ENCODE measurements at regions not wholly inside any gene's neighbourhood (a gene's known extent, or its start where the extent isn't known, plus 50 kb on each side); places are given as distances from the start of the nearest gene placed in this dataset.
A peak's percentile ranks its signal among the peaks of the same experiment; 100 is the strongest.

DNA sequence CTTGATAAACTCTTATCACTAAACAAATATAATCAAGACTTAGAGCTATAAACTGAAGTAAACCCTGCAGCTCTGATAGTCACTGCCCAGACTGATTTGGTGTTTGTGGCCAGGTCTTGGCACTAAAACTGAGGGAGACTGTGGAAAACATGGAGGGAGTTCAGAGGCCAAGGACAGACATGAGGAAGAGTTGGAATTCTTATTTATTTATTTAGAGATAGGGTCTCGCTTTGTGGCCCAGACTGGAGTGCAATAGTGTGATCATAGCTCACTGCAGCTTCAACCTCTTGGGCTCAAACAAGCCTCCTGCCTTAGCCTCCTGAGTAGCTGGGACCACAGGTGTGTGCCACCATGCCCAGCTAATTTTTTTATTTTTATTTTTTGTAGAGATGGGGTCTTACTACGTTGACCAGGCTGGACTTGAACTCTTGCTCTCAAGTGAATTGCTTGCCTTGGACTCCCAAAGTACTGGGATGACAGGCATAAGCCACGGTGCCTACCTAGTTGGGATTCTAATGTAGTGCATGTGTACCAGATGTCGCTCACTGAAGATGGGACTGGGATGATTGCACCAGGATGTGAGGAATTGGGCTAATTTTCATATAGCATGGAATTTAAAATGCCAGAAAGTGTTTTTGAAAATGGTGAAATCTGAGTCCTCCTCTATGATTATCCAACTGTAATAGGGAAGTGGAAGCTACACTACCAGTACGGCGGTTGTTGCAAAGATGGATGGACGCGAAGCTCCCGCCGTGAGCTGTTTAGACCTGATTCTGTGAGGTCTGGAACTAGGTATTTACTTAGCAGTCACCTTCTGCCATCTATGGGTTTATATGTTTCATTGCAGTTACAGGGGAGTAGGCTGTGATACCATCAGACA lies 52.7 kb upstream of the CTLA4 start (continued):
- TF ChIP-seq, protein P1, sequence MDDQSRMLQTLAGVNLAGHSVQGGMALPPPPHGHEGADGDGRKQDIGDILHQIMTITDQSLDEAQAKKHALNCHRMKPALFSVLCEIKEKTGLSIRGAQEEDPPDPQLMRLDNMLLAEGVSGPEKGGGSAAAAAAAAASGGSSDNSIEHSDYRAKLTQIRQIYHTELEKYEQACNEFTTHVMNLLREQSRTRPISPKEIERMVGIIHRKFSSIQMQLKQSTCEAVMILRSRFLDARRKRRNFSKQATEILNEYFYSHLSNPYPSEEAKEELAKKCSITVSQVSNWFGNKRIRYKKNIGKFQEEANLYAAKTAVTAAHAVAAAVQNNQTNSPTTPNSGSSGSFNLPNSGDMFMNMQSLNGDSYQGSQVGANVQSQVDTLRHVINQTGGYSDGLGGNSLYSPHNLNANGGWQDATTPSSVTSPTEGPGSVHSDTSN (CRISPR knock-in tag; IDR thresholded peaks at IDR 0.05; ENCODE audit: borderline replicate concordance): no peak
- TF ChIP-seq, protein P2, sequence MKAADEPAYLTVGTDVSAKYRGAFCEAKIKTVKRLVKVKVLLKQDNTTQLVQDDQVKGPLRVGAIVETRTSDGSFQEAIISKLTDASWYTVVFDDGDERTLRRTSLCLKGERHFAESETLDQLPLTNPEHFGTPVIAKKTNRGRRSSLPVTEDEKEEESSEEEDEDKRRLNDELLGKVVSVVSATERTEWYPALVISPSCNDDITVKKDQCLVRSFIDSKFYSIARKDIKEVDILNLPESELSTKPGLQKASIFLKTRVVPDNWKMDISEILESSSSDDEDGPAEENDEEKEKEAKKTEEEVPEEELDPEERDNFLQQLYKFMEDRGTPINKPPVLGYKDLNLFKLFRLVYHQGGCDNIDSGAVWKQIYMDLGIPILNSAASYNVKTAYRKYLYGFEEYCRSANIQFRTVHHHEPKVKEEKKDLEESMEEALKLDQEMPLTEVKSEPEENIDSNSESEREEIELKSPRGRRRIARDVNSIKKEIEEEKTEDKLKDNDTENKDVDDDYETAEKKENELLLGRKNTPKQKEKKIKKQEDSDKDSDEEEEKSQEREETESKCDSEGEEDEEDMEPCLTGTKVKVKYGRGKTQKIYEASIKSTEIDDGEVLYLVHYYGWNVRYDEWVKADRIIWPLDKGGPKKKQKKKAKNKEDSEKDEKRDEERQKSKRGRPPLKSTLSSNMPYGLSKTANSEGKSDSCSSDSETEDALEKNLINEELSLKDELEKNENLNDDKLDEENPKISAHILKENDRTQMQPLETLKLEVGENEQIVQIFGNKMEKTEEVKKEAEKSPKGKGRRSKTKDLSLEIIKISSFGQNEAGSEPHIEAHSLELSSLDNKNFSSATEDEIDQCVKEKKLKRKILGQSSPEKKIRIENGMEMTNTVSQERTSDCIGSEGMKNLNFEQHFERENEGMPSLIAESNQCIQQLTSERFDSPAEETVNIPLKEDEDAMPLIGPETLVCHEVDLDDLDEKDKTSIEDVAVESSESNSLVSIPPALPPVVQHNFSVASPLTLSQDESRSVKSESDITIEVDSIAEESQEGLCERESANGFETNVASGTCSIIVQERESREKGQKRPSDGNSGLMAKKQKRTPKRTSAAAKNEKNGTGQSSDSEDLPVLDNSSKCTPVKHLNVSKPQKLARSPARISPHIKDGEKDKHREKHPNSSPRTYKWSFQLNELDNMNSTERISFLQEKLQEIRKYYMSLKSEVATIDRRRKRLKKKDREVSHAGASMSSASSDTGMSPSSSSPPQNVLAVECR (CRISPR knock-in tag; IDR thresholded peaks at IDR 0.05; ENCODE audit: borderline replicate concordance): 0 out of 2 replicates have a peak, but pooled peaks have one; percentile 35
- TF ChIP-seq, protein P3, sequence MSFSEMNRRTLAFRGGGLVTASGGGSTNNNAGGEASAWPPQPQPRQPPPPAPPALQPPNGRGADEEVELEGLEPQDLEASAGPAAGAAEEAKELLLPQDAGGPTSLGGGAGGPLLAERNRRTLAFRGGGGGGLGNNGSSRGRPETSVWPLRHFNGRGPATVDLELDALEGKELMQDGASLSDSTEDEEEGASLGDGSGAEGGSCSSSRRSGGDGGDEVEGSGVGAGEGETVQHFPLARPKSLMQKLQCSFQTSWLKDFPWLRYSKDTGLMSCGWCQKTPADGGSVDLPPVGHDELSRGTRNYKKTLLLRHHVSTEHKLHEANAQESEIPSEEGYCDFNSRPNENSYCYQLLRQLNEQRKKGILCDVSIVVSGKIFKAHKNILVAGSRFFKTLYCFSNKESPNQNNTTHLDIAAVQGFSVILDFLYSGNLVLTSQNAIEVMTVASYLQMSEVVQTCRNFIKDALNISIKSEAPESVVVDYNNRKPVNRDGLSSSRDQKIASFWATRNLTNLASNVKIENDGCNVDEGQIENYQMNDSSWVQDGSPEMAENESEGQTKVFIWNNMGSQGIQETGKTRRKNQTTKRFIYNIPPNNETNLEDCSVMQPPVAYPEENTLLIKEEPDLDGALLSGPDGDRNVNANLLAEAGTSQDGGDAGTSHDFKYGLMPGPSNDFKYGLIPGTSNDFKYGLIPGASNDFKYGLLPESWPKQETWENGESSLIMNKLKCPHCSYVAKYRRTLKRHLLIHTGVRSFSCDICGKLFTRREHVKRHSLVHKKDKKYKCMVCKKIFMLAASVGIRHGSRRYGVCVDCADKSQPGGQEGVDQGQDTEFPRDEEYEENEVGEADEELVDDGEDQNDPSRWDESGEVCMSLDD (CRISPR knock-in tag; IDR thresholded peaks at IDR 0.05; ENCODE audit: borderline replicate concordance): no peak
- TF ChIP-seq ZNF274 (CRISPR knock-in tag; IDR thresholded peaks at IDR 0.05): no peak
- TF ChIP-seq, protein P4, sequence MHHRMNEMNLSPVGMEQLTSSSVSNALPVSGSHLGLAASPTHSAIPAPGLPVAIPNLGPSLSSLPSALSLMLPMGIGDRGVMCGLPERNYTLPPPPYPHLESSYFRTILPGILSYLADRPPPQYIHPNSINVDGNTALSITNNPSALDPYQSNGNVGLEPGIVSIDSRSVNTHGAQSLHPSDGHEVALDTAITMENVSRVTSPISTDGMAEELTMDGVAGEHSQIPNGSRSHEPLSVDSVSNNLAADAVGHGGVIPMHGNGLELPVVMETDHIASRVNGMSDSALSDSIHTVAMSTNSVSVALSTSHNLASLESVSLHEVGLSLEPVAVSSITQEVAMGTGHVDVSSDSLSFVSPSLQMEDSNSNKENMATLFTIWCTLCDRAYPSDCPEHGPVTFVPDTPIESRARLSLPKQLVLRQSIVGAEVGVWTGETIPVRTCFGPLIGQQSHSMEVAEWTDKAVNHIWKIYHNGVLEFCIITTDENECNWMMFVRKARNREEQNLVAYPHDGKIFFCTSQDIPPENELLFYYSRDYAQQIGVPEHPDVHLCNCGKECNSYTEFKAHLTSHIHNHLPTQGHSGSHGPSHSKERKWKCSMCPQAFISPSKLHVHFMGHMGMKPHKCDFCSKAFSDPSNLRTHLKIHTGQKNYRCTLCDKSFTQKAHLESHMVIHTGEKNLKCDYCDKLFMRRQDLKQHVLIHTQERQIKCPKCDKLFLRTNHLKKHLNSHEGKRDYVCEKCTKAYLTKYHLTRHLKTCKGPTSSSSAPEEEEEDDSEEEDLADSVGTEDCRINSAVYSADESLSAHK (CRISPR knock-in tag; IDR thresholded peaks at IDR 0.05; ENCODE audit: borderline replicate concordance): no peak
- no peak for TF ChIP-seq ZNF563 (CRISPR knock-in tag; IDR thresholded peaks at IDR 0.05)
- peak; percentile 35; the same call in 1 of the 2 replicates for TF ChIP-seq ZNF205 (CRISPR knock-in tag; IDR thresholded peaks at IDR 0.05)
- no peak for TF ChIP-seq ZNF598 (CRISPR knock-in tag; IDR thresholded peaks at IDR 0.05; ENCODE audit: borderline replicate concordance)

All from HepG2 (cell line).